WTC11 (cell line): ENCODE measurements at regions not wholly inside any gene's neighbourhood (a gene's known extent, or its start where the extent isn't known, plus 50 kb on each side); places are given as distances from the start of the nearest gene placed in this dataset.

Source experiments
- ATAC-seq: fragments of 200-7000 bp; cut with Tn5 transposase; 2 replicates; pipeline ENCODE4 v1.10.0; 2021; ENCODE audit warnings: mild to moderate bottlenecking, moderate library complexity
- CTCF ChIA-PET: fragments of 300-600 bp; sonication (Branson Sonifier 250); formaldehyde crosslinking; loops from one replicate; lab custom pipeline; 2021; ENCODE audit warnings: antibody characterized with exemption; lab: Charles Lee
- POLR2A ChIA-PET: fragments of 350-600 bp; sonication (Branson Sonifier 250); formaldehyde crosslinking; loops from one replicate; lab custom pipeline; 2021; ENCODE audit warnings: antibody characterized with exemption; lab: Charles Lee
- DNase-seq: peaks from one replicate; pipeline ENCODE4 v3.0.0; 2021; ENCODE audit warnings: low spot score
- H3K27ac Mint-ChIP-seq: 2 replicates; pipeline ENCODE4 v1.8.0; 2021; ENCODE audit warnings: mixed read lengths
- H3K27me3 Mint-ChIP-seq: 2 replicates; pipeline ENCODE4 v1.8.0; 2021; ENCODE audit warnings: low read depth, mild to moderate bottlenecking, moderate library complexity, mixed read lengths
- H3K36me3 Mint-ChIP-seq: 2 replicates; pipeline ENCODE4 v1.8.0; 2021; ENCODE audit warnings: mixed read lengths
- H3K4me1 Mint-ChIP-seq: 2 replicates; pipeline ENCODE4 v1.8.0; 2022; ENCODE audit warnings: mixed read lengths
- H3K4me3 Mint-ChIP-seq: 2 replicates; pipeline ENCODE4 v1.8.0; 2021; ENCODE audit warnings: mild to moderate bottlenecking, moderate library complexity, mixed read lengths
- H3K9me3 Mint-ChIP-seq: 2 replicates; pipeline ENCODE4 v1.8.0; 2021; ENCODE audit warnings: mixed read lengths
- GRHL2 ChIP-seq: fragments of 250-450 bp; sonication (Bioruptor Pico); IDR thresholded peaks from 2 replicates; pipeline ENCODE4 v1.8.0; 2022; ENCODE audit warnings: mild to moderate bottlenecking, moderate library complexity; ENCODE audit not compliant: insufficient replicate concordance, severe bottlenecking
- HMGA2 ChIP-seq: fragments of 250-450 bp; sonication (Bioruptor Pico); IDR thresholded peaks from 2 replicates; pipeline ENCODE4 v1.4.0; 2021; ENCODE audit warnings: mild to moderate bottlenecking, moderate library complexity
- MXD4 ChIP-seq: fragments of 250-450 bp; sonication (Bioruptor Pico); IDR thresholded peaks from 2 replicates; pipeline ENCODE4 v1.8.0; 2021; ENCODE audit warnings: mild to moderate bottlenecking, moderate library complexity, borderline replicate concordance
- MYBL2 ChIP-seq: sonication (generic); formaldehyde crosslinking; IDR thresholded peaks from 2 replicates; pipeline ENCODE4 v1.8.1; 2023; ENCODE audit warnings: mild to moderate bottlenecking, moderate library complexity, missing genetic modification reagents
- NFYB ChIP-seq: sonication (generic); formaldehyde crosslinking; conservative IDR thresholded peaks from 2 replicates; pipeline ENCODE4 v1.8.0; 2022; ENCODE audit warnings: low read depth, missing genetic modification reagents
- NR1H2 ChIP-seq: sonication (generic); formaldehyde crosslinking; IDR thresholded peaks from 2 replicates; pipeline ENCODE4 v1.9.0; 2021; ENCODE audit warnings: mild to moderate bottlenecking, moderate library complexity, missing genetic modification reagents
- OVOL2 ChIP-seq: fragments of 250-450 bp; sonication (Bioruptor Pico); IDR thresholded peaks from 2 replicates; pipeline ENCODE4 v1.9.0; 2021; ENCODE audit warnings: mild to moderate bottlenecking, borderline replicate concordance
- RELA ChIP-seq: sonication (generic); formaldehyde crosslinking; IDR thresholded peaks from 2 replicates; pipeline ENCODE4 v1.8.1; 2022; ENCODE audit warnings: missing genetic modification reagents, mild to moderate bottlenecking, borderline replicate concordance
- RORB ChIP-seq: fragments of 250-450 bp; sonication (Bioruptor Pico); IDR thresholded peaks from 2 replicates; pipeline ENCODE4 v1.9.0; 2021; ENCODE audit warnings: mild to moderate bottlenecking
- SOX15 ChIP-seq: fragments of 250-450 bp; sonication (Bioruptor Pico); IDR thresholded peaks from 2 replicates; pipeline ENCODE4 v1.9.0; 2021; ENCODE audit warnings: mild to moderate bottlenecking
- TEAD1 ChIP-seq: sonication (generic); formaldehyde crosslinking; IDR thresholded peaks from 2 replicates; pipeline ENCODE4 v1.8.0; 2022; ENCODE audit warnings: mild to moderate bottlenecking, missing genetic modification reagents
- TEAD4 ChIP-seq: sonication (generic); formaldehyde crosslinking; IDR thresholded peaks from 2 replicates; pipeline ENCODE4 v1.8.0; 2022; ENCODE audit warnings: mild to moderate bottlenecking, missing genetic modification reagents
- ZBTB21 ChIP-seq: sonication (generic); formaldehyde crosslinking; IDR thresholded peaks from 2 replicates; pipeline ENCODE4 v1.8.1; 2023; ENCODE audit warnings: mild to moderate bottlenecking, missing genetic modification reagents, borderline replicate concordance
- ZNF219 ChIP-seq: sonication (generic); formaldehyde crosslinking; IDR thresholded peaks from 2 replicates; pipeline ENCODE4 v1.8.0; 2023; ENCODE audit warnings: missing genetic modification reagents, mild to moderate bottlenecking, borderline replicate concordance
- ZNF416 ChIP-seq: fragments of 250-450 bp; sonication (Bioruptor Pico); IDR thresholded peaks from 2 replicates; pipeline ENCODE4 v1.9.0; 2021; ENCODE audit warnings: mild to moderate bottlenecking, inconsistent platforms
- TF ChIP-seq, protein P1 (sequence below): sonication (generic); formaldehyde crosslinking; IDR thresholded peaks from 2 replicates; pipeline ENCODE4 v1.8.1; 2023; ENCODE audit warnings: mild to moderate bottlenecking, missing genetic modification reagents, borderline replicate concordance
- TF ChIP-seq, protein P2 (sequence below): sonication (generic); formaldehyde crosslinking; IDR thresholded peaks from 2 replicates; pipeline ENCODE4 v1.8.1; 2023; ENCODE audit warnings: mild to moderate bottlenecking, missing genetic modification reagents, moderate library complexity
- TF ChIP-seq, protein P3 (sequence below): sonication (generic); formaldehyde crosslinking; IDR thresholded peaks from 2 replicates; pipeline ENCODE4 v1.8.1; 2022; ENCODE audit warnings: mild to moderate bottlenecking, missing genetic modification reagents, moderate library complexity, borderline replicate concordance
- TF ChIP-seq, protein P4 (sequence below): sonication (generic); formaldehyde crosslinking; IDR thresholded peaks from 2 replicates; pipeline ENCODE4 v1.8.1; 2022; ENCODE audit warnings: missing genetic modification reagents, borderline replicate concordance
- TF ChIP-seq, protein P5 (sequence below): sonication (generic); formaldehyde crosslinking; IDR thresholded peaks from 2 replicates; pipeline ENCODE4 v1.8.1; 2022; ENCODE audit warnings: mild to moderate bottlenecking, moderate library complexity, missing genetic modification reagents
- TF ChIP-seq, protein P6 (sequence below): sonication (generic); formaldehyde crosslinking; IDR thresholded peaks from 2 replicates; pipeline ENCODE4 v1.8.1; 2023; ENCODE audit warnings: mild to moderate bottlenecking, missing genetic modification reagents
- TF ChIP-seq, protein P7 (sequence below): fragments of 200-600 bp; IDR thresholded peaks from 2 replicates; pipeline ENCODE4 v1.8.0; 2022; ENCODE audit warnings: antibody characterized with exemption

DNA sequence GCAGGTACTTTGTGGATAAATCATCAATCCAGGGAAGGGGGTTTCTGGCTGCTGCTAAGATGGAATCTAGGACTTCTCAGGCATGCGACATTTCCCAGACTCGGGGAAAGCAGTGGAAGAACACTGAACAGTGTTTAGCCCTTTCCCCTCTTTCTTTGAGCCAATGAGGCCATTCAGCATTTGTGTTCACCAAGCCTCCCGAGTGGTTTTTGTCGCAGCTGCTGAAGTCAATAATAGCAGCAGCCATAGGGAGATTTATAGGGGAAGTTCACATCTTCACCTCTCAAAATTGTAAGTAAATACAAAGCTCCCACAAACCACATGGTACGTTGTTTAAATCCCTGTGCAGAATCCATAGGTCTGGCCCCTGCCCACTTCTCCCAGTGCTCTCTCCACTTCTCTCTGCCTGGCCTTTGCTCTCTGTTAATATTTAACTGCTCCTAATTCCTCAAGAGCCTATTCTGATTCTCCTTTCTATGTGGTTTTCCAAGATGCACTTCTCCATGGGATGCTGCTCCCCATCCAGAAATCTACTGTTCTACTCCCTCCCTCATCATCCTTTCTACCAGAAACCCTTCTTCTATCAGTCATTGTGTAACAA is 230.7 kb downstream of the SHQ1 start:
- no peak overlapping the region for H3K27ac Mint-ChIP-seq
- H3K36me3 Mint-ChIP-seq: peaks cover 3% of the 10 kb centered on the region; the same call in 1 of the 2 replicates
- POLR2A ChIA-PET: no interaction called here
- H3K4me3 Mint-ChIP-seq: no peak overlapping the region
- ATAC-seq (no peak), DNase-seq (no peak)
- peaks cover 9% of the 10 kb centered on the region for H3K9me3 Mint-ChIP-seq
- no peaks in the 10 kb centered on the region for H3K4me1 Mint-ChIP-seq
- CTCF ChIA-PET: no interaction called here
- TF ChIP-seq HMGA2 (CRISPR knock-in tag): no peak
- TF ChIP-seq, protein P1, sequence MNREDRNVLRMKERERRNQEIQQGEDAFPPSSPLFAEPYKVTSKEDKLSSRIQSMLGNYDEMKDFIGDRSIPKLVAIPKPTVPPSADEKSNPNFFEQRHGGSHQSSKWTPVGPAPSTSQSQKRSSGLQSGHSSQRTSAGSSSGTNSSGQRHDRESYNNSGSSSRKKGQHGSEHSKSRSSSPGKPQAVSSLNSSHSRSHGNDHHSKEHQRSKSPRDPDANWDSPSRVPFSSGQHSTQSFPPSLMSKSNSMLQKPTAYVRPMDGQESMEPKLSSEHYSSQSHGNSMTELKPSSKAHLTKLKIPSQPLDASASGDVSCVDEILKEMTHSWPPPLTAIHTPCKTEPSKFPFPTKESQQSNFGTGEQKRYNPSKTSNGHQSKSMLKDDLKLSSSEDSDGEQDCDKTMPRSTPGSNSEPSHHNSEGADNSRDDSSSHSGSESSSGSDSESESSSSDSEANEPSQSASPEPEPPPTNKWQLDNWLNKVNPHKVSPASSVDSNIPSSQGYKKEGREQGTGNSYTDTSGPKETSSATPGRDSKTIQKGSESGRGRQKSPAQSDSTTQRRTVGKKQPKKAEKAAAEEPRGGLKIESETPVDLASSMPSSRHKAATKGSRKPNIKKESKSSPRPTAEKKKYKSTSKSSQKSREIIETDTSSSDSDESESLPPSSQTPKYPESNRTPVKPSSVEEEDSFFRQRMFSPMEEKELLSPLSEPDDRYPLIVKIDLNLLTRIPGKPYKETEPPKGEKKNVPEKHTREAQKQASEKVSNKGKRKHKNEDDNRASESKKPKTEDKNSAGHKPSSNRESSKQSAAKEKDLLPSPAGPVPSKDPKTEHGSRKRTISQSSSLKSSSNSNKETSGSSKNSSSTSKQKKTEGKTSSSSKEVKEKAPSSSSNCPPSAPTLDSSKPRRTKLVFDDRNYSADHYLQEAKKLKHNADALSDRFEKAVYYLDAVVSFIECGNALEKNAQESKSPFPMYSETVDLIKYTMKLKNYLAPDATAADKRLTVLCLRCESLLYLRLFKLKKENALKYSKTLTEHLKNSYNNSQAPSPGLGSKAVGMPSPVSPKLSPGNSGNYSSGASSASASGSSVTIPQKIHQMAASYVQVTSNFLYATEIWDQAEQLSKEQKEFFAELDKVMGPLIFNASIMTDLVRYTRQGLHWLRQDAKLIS (CRISPR knock-in tag): no peak
- TF ChIP-seq ZBTB21: no peak
- no peak for TF ChIP-seq TEAD1 (CRISPR knock-in tag)
- no peaks in the 10 kb centered on the region for H3K27me3 Mint-ChIP-seq

DNA sequence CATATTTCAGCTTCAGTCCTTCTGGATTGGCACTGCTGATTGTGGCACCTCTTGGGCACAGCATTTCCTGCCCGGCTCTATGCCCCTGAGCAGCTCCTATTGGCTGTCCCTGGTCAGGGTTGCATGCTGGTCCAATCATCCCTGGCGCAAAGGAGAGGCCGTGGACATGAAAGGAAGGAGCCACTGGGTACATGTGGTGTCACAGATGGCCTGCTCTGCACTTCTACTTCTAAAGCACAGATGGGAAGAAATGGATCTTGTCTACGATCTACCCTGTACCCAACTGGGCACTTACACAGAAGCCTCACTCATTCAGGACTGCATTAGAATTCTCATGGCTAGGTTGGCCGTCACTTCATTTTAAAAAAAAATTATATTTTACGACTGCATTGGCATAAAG is 232.5 kb downstream of the SHQ1 start:
- H3K27ac Mint-ChIP-seq: no peak overlapping the region
- no peak overlapping the region for H3K4me3 Mint-ChIP-seq
- CTCF ChIA-PET: interaction anchor here (0.6 to 1.2 kb wide), 3 partner anchors 42 to 308 kb away, joined by 3 to 5 read pairs (median 3); no protein-coding TSS in a partner anchor
- ATAC-seq: no peak
- POLR2A ChIA-PET: no interaction called here
- no peak for DNase-seq
- no peaks in the 10 kb centered on the region for H3K4me1 Mint-ChIP-seq
- H3K36me3 Mint-ChIP-seq: peaks cover 3% of the 10 kb centered on the region; the same call in 1 of the 2 replicates
- H3K9me3 Mint-ChIP-seq: peaks cover 9% of the 10 kb centered on the region
- TF ChIP-seq RELA (CRISPR knock-in tag) (no peak), MYBL2 (no peak), ZNF416 (no peak), GRHL2 (CRISPR knock-in tag) (no peak), SOX15 (no peak), MXD4 (CRISPR knock-in tag) (no peak), OVOL2 (CRISPR knock-in tag) (no peak), NFYB (CRISPR knock-in tag) (no peak), NR1H2 (CRISPR knock-in tag) (no peak), ZNF219 (CRISPR knock-in tag) (no peak), RORB (CRISPR knock-in tag) (no peak), TEAD4 (CRISPR knock-in tag) (no peak)
- TF ChIP-seq, protein P2, sequence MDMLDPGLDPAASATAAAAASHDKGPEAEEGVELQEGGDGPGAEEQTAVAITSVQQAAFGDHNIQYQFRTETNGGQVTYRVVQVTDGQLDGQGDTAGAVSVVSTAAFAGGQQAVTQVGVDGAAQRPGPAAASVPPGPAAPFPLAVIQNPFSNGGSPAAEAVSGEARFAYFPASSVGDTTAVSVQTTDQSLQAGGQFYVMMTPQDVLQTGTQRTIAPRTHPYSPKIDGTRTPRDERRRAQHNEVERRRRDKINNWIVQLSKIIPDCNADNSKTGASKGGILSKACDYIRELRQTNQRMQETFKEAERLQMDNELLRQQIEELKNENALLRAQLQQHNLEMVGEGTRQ: no peak
- TF ChIP-seq, protein P3, sequence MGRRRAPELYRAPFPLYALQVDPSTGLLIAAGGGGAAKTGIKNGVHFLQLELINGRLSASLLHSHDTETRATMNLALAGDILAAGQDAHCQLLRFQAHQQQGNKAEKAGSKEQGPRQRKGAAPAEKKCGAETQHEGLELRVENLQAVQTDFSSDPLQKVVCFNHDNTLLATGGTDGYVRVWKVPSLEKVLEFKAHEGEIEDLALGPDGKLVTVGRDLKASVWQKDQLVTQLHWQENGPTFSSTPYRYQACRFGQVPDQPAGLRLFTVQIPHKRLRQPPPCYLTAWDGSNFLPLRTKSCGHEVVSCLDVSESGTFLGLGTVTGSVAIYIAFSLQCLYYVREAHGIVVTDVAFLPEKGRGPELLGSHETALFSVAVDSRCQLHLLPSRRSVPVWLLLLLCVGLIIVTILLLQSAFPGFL (CRISPR knock-in tag): no peak
- TF ChIP-seq, protein P4, sequence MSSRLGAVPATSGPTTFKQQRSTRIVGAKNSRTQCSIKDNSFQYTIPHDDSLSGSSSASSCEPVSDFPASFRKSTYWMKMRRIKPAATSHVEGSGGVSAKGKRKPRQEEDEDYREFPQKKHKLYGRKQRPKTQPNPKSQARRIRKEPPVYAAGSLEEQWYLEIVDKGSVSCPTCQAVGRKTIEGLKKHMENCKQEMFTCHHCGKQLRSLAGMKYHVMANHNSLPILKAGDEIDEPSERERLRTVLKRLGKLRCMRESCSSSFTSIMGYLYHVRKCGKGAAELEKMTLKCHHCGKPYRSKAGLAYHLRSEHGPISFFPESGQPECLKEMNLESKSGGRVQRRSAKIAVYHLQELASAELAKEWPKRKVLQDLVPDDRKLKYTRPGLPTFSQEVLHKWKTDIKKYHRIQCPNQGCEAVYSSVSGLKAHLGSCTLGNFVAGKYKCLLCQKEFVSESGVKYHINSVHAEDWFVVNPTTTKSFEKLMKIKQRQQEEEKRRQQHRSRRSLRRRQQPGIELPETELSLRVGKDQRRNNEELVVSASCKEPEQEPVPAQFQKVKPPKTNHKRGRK: no peak
- TF ChIP-seq, protein P5, sequence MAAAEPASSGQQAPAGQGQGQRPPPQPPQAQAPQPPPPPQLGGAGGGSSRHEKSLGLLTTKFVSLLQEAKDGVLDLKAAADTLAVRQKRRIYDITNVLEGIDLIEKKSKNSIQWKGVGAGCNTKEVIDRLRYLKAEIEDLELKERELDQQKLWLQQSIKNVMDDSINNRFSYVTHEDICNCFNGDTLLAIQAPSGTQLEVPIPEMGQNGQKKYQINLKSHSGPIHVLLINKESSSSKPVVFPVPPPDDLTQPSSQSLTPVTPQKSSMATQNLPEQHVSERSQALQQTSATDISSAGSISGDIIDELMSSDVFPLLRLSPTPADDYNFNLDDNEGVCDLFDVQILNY (CRISPR knock-in tag): no peak
- TF ChIP-seq, protein P6, sequence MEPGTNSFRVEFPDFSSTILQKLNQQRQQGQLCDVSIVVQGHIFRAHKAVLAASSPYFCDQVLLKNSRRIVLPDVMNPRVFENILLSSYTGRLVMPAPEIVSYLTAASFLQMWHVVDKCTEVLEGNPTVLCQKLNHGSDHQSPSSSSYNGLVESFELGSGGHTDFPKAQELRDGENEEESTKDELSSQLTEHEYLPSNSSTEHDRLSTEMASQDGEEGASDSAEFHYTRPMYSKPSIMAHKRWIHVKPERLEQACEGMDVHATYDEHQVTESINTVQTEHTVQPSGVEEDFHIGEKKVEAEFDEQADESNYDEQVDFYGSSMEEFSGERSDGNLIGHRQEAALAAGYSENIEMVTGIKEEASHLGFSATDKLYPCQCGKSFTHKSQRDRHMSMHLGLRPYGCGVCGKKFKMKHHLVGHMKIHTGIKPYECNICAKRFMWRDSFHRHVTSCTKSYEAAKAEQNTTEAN (CRISPR knock-in tag): no peak
- TF ChIP-seq, protein P7, sequence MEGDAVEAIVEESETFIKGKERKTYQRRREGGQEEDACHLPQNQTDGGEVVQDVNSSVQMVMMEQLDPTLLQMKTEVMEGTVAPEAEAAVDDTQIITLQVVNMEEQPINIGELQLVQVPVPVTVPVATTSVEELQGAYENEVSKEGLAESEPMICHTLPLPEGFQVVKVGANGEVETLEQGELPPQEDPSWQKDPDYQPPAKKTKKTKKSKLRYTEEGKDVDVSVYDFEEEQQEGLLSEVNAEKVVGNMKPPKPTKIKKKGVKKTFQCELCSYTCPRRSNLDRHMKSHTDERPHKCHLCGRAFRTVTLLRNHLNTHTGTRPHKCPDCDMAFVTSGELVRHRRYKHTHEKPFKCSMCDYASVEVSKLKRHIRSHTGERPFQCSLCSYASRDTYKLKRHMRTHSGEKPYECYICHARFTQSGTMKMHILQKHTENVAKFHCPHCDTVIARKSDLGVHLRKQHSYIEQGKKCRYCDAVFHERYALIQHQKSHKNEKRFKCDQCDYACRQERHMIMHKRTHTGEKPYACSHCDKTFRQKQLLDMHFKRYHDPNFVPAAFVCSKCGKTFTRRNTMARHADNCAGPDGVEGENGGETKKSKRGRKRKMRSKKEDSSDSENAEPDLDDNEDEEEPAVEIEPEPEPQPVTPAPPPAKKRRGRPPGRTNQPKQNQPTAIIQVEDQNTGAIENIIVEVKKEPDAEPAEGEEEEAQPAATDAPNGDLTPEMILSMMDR: no peak
- TF ChIP-seq, all 79 proteins: peak for 0
- no peaks in the 10 kb centered on the region for H3K27me3 Mint-ChIP-seq
